ENCODE measurements at regions not wholly inside any gene's neighbourhood (a gene's known extent, or its start where the extent isn't known, plus 50 kb on each side); places are given as distances from the start of the nearest gene placed in this dataset.

GRCh38 chr1:102047724-102048123 lies 51.0 kb upstream of the OLFM3 start:
- Histone ChIP-seq H3K27ac (no peak overlapping the region), H3K4me1 (no peaks in the 10 kb centered on the region), H3K9me3 (no peaks in the 10 kb centered on the region), H3K27me3 (replicated peaks in 1 of 7) (no peaks in the 10 kb centered on the region), H3K4me3 (no peak overlapping the region), H3K36me3 (no peaks in the 10 kb centered on the region)
- intact Hi-C loops (cut with DNase I; ENCODE audit: low total_unique reads) = no loop called here
- DNase-seq = no peak
- 72 to 83% (median 79%) methylated on average over 2 of the region's 2 CpGs for WGBS, 5 donors
- TF ChIP-seq POLR2A (IDR thresholded peaks at IDR 0.05) (no peak), POLR2AphosphoS5 (IDR thresholded peaks at IDR 0.05) (no peak)
- TF ChIP-seq, protein P1, sequence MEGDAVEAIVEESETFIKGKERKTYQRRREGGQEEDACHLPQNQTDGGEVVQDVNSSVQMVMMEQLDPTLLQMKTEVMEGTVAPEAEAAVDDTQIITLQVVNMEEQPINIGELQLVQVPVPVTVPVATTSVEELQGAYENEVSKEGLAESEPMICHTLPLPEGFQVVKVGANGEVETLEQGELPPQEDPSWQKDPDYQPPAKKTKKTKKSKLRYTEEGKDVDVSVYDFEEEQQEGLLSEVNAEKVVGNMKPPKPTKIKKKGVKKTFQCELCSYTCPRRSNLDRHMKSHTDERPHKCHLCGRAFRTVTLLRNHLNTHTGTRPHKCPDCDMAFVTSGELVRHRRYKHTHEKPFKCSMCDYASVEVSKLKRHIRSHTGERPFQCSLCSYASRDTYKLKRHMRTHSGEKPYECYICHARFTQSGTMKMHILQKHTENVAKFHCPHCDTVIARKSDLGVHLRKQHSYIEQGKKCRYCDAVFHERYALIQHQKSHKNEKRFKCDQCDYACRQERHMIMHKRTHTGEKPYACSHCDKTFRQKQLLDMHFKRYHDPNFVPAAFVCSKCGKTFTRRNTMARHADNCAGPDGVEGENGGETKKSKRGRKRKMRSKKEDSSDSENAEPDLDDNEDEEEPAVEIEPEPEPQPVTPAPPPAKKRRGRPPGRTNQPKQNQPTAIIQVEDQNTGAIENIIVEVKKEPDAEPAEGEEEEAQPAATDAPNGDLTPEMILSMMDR (IDR thresholded peaks at IDR 0.05 in 8 of 11, conservative IDR thresholded peaks at IDR 0.05 in 3 of 11) = no peak

All from spleen (tissue), 11 donors.